T-helper 1 cell treated with Interleukin-12 subunit alpha and Interleukin-12 subunit beta and Interleukin-4 antibody, amounts not matched to agents 30 μg/mL and 1 μg/mL, for 36 hours (primary cell): ENCODE measurements at regions not wholly inside any gene's neighbourhood (a gene's known extent, or its start where the extent isn't known, plus 50 kb on each side); places are given as distances from the start of the nearest gene placed in this dataset.

Source experiments
- H3K27ac Mint-ChIP-seq: one replicate; pipeline ENCODE4 v1.8.0; 2021; ENCODE audit warnings: mild to moderate bottlenecking, mixed read lengths
- H3K27me3 Mint-ChIP-seq: one replicate; pipeline ENCODE4 v1.8.0; 2021; ENCODE audit warnings: low read depth, mixed read lengths
- H3K36me3 Mint-ChIP-seq: one replicate; pipeline ENCODE4 v1.8.0; 2021; ENCODE audit warnings: low read depth, mixed read lengths
- H3K4me1 Mint-ChIP-seq: one replicate; pipeline ENCODE4 v1.8.0; 2021; ENCODE audit warnings: low read depth, mixed read lengths
- H3K4me3 Mint-ChIP-seq: one replicate; pipeline ENCODE4 v1.8.0; 2021; ENCODE audit warnings: mild to moderate bottlenecking, moderate library complexity, mixed read lengths
- H3K9me3 Mint-ChIP-seq: one replicate; pipeline ENCODE4 v1.8.0; 2021; ENCODE audit warnings: mixed read lengths

- Mint-ChIP-seq H3K9me3 (no peaks in the 10 kb centered on the region), H3K27me3 (no peaks in the 10 kb centered on the region), H3K27ac (no peak overlapping the region), H3K4me3 (no peak overlapping the region), H3K4me1 (no peaks in the 10 kb centered on the region), H3K36me3 (no peaks in the 10 kb centered on the region)
Measured at GRCh38 chrX:40502688-40503087, 78.1 kb upstream of the ATP6AP2 start.

DNA sequence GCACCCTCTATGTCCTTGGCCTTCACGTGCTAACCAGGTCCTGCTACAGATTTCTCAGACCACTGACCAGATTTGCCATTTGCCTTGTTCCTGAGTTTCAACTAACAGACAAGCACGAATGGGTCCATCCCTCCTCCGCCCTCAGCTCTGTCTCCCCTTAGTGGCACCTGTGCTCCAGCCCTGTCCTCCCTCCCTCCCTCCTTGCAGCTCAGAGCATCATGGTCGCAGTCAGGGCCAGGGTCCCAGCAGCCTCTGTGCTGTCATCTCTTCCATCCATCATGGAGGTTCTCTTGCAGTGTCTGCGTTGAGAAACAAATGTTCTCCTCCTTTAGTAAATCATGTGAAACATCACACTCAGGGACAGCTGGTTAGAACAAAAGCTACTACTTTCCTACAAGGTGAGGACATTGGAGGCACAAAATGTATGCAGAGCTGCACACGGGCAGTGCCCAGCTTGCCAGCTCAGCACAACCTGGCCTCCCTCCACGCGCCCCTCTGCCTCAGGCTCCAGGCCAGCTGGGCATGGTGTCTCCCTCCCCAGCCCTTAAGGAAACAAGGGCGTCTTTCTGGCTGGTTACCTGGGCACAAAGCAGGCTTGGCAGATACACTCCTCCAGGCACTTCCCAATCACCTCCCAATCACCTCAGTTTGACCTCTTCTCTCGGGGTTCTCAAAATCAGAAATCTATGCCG, 79.5 kb upstream of the ATP6AP2 start:
- Mint-ChIP-seq H3K27me3 (no peaks in the 10 kb centered on the region), H3K9me3 (no peaks in the 10 kb centered on the region), H3K36me3 (no peaks in the 10 kb centered on the region), H3K4me1 (no peaks in the 10 kb centered on the region), H3K4me3 (no peak overlapping the region), H3K27ac (no peak overlapping the region)

GRCh38 chrX:40496728-40497127, 84.0 kb upstream of the ATP6AP2 start:
- Mint-ChIP-seq H3K27me3 (no peaks in the 10 kb centered on the region), H3K27ac (no peak overlapping the region), H3K4me3 (no peak overlapping the region), H3K4me1 (no peaks in the 10 kb centered on the region), H3K36me3 (no peaks in the 10 kb centered on the region), H3K9me3 (no peaks in the 10 kb centered on the region)

GRCh38 chrX:40495659-40496058, 85.1 kb upstream of the ATP6AP2 start:
- Mint-ChIP-seq H3K36me3 (no peaks in the 10 kb centered on the region), H3K9me3 (no peaks in the 10 kb centered on the region), H3K27ac (no peak overlapping the region), H3K27me3 (no peaks in the 10 kb centered on the region), H3K4me1 (no peaks in the 10 kb centered on the region), H3K4me3 (no peak overlapping the region)

DNA sequence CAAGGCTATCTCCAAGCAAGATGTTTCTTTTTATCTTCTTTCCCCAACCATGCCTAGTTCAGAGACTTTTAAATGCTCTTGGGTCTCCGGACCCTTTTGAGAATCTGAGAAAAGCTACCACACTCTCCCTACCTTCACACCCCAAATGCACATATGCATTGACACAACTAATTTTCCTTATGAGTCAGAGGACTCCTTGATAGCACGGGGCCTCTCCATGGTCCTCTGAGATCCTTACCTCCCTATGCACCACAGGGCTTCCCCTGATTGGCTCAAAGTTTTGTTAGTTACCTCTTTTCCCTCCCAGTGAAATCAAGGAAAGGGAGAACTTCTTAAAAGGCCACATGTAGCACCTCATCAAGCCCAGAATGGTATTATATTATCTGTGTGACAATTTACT, 86.8 kb upstream of the ATP6AP2 start:
- no peaks in the 10 kb centered on the region for H3K9me3 Mint-ChIP-seq
- no peak overlapping the region for H3K27ac Mint-ChIP-seq
- H3K36me3 Mint-ChIP-seq, result no peaks in the 10 kb centered on the region
- no peaks in the 10 kb centered on the region for H3K4me1 Mint-ChIP-seq
- no peak overlapping the region for H3K4me3 Mint-ChIP-seq
- no peaks in the 10 kb centered on the region for H3K27me3 Mint-ChIP-seq

DNA sequence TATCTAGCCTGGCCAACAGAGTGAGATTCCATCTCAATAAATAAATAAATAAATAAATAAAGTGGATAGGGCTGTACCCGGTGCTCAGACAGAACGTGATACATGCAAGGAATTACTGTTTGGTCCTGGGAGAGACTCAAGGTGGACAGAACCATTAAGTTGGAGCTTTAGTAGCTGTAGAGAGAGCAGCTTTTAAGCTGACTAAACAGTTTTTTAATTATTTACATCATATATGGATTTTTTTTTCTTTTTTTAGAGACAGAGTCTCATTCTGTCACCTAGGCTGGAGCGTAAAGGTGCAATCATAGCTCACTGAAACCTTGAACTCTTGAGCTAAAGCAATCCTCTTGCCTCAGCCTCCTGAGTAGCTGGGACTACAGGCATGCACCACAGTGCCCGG, 92.5 kb upstream of the ATP6AP2 start:
- H3K9me3 Mint-ChIP-seq, result peaks cover 6% of the 10 kb centered on the region
- H3K36me3 Mint-ChIP-seq, result peaks cover 3% of the 10 kb centered on the region
- no peak overlapping the region for H3K27ac Mint-ChIP-seq
- H3K4me1 Mint-ChIP-seq, result peaks cover 4% of the 10 kb centered on the region
- H3K27me3 Mint-ChIP-seq, result no peaks in the 10 kb centered on the region
- no peak overlapping the region for H3K4me3 Mint-ChIP-seq

GRCh38 chrX:40485973-40486372, 94.8 kb upstream of the ATP6AP2 start:
- Mint-ChIP-seq H3K36me3 (peaks cover 3% of the 10 kb centered on the region), H3K4me3 (no peak overlapping the region), H3K27me3 (no peaks in the 10 kb centered on the region), H3K9me3 (peaks cover 6% of the 10 kb centered on the region), H3K4me1 (peaks cover 4% of the 10 kb centered on the region), H3K27ac (no peak overlapping the region)

DNA sequence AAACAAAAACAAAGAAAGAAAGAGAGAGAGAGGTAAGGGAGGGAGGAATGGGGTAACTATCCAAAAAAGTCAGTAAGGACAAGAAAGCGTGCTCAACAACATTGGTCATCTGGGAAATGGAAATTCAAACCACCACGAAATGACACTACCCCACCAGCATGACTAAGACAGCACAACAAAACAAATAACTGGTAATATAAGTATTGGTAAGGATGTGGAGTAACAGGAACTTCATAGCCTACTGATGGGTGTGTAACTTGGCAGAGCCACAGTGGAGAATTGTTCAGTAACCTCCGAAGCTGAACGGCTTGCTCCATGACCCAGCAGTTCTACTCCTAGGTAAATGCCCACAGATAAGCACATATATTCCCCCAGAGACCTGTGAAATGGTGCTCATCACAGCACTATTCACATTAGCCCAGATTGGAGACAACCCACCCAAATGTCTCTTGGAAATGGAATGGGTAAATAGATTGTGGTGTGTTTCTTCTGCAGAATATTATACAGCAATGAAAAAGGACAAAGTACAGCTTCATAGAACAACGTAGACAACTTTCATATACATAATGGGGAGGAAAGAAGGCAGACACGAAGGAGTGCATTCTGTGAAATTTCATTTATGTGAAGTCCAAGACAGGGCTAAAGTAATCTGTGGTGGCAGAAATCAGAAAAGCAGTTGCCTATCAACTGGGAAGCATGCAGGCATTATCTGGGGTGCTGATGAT, 95.5 kb upstream of the ATP6AP2 start:
- Mint-ChIP-seq H3K9me3 (peaks cover 6% of the 10 kb centered on the region), H3K36me3 (peaks cover 3% of the 10 kb centered on the region), H3K4me1 (peaks cover 4% of the 10 kb centered on the region), H3K4me3 (no peak overlapping the region), H3K27me3 (no peaks in the 10 kb centered on the region), H3K27ac (no peak overlapping the region)

DNA sequence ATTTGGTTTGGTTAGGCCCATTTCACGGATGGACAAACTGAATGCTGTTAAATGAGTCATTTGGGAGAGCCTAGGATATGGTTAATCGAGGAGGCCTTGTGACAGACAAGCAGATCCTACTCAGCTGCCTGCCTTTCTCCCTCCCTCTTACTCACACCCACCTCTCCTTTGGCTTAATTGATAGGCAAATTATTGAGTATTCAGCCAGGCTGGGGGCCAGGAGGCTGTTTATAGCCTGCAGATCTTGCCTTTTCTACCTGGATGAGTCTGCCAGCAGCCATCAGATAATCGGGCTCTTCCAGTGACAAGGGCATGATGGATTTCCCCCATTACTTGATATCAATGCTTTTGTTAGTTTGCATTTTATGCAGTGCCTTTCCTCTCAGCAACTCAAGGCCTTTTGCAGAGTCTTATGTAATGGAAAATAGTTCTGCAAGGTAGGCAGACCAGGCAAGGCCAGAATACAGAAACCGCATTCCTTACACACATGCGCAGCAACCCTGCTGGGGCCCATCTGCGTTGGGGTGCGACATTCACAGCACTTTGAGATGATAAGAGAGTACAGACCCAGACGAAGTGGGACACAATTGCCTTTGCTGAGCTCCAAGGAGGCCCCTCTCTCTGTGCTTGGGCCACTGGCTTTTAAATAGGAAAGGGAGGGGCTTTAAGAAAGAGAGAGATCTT, 96.2 kb upstream of the ATP6AP2 start:
- no peak overlapping the region for H3K4me3 Mint-ChIP-seq
- no peaks in the 10 kb centered on the region for H3K27me3 Mint-ChIP-seq
- H3K4me1 Mint-ChIP-seq, result peaks cover 4% of the 10 kb centered on the region
- peaks cover 6% of the 10 kb centered on the region for H3K9me3 Mint-ChIP-seq
- H3K27ac Mint-ChIP-seq, result no peak overlapping the region
- peaks cover 3% of the 10 kb centered on the region for H3K36me3 Mint-ChIP-seq

DNA sequence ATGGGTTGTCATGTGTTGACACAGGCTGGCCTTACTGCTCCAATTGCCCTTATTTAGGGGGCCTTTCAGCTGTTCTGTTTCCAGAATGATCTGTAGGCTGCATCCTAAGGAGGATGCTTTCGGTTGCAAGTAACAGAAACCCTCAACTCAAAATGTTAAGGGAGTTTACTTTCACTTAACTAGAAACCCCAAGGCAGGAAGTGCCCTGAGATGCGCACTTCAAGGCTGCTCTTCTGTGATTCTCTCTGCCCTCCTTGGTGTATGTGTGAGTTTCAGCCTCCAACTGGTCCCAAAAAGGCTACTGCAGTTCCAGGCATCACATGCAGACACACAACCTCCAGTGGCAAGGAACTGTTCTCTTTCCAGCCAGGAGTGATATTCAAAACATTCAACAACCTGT, 97.3 kb upstream of the ATP6AP2 start:
- peaks cover 3% of the 10 kb centered on the region for H3K36me3 Mint-ChIP-seq
- H3K4me1 Mint-ChIP-seq, result peaks cover 4% of the 10 kb centered on the region
- no peak overlapping the region for H3K4me3 Mint-ChIP-seq
- H3K27me3 Mint-ChIP-seq, result no peaks in the 10 kb centered on the region
- H3K9me3 Mint-ChIP-seq, result peaks cover 6% of the 10 kb centered on the region
- H3K27ac Mint-ChIP-seq, result no peak overlapping the region

DNA sequence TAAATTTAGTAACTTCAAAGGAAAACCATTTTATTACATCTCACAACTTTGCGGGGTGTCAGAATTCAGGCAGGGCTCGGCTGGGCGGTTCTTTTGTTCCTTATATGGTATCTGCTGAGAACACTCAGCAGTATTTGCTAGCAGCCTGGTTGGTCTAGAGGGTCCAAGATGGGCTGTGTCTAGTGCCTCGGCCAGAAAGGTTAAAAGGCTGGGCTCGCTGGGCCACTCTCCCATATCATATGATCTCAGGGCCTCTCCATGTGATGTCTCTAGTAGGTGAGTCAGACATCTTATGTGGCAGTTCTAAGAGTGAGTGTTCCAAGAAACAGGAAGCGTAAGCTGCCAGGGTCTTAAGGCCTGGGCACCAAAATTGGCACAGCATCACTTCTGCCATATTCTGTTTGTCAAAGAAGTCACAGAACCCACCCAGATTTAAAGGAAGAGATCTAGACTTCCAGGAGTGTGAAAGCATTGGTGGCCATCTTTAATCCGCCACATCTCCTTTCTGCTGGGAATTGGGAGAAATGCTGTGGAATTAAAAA, 100.9 kb upstream of the ATP6AP2 start:
- H3K27ac Mint-ChIP-seq, result no peak overlapping the region
- H3K36me3 Mint-ChIP-seq, result no peaks in the 10 kb centered on the region
- no peak overlapping the region for H3K4me3 Mint-ChIP-seq
- peaks cover 3% of the 10 kb centered on the region for H3K4me1 Mint-ChIP-seq
- H3K9me3 Mint-ChIP-seq, result no peaks in the 10 kb centered on the region
- no peaks in the 10 kb centered on the region for H3K27me3 Mint-ChIP-seq

- Mint-ChIP-seq H3K4me1 (peaks cover 4% of the 10 kb centered on the region), H3K4me3 (no peak overlapping the region), H3K27me3 (no peaks in the 10 kb centered on the region), H3K36me3 (no peaks in the 10 kb centered on the region), H3K9me3 (no peaks in the 10 kb centered on the region), H3K27ac (no peak overlapping the region)
Measured at GRCh38 chrX:40478474-40479065, 102.2 kb upstream of the ATP6AP2 start.

DNA sequence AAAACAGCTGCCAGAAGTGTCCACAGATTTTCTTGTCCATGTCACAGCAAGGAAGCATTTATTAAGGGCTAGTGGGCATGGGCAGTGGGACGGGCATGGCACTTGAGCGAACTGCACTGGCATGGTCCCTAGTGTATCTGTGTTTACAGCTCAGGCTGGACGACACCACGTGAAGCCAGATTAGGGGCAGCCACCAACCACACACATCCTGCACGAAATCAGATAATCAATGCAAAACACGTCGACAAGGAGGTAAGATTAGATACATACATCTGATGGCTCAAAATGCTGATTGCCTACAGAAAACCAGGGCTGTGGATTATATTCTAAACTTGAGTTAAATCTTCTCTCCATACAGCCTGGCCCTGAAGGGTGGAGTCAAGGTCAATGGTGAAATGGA, 103.8 kb upstream of the ATP6AP2 start:
- no peak overlapping the region for H3K4me3 Mint-ChIP-seq

GRCh38 chrX:40474645-40475044, 106.1 kb upstream of the ATP6AP2 start:
- no peaks in the 10 kb centered on the region for H3K9me3 Mint-ChIP-seq
- H3K27ac Mint-ChIP-seq, result no peak overlapping the region
- H3K4me3 Mint-ChIP-seq, result no peak overlapping the region
- H3K36me3 Mint-ChIP-seq, result no peaks in the 10 kb centered on the region
- peaks cover 3% of the 10 kb centered on the region for H3K27me3 Mint-ChIP-seq
- H3K4me1 Mint-ChIP-seq, result peaks cover 16% of the 10 kb centered on the region

More for the DNA sequence above, 103.8 kb upstream of the ATP6AP2 start:
- H3K27me3 Mint-ChIP-seq, result no peaks in the 10 kb centered on the region
- no peaks in the 10 kb centered on the region for H3K9me3 Mint-ChIP-seq
- H3K4me1 Mint-ChIP-seq, result peaks cover 12% of the 10 kb centered on the region
- no peak overlapping the region for H3K27ac Mint-ChIP-seq
- H3K36me3 Mint-ChIP-seq, result no peaks in the 10 kb centered on the region
